ENCODE measurements at regions not wholly inside any gene's neighbourhood (a gene's known extent, or its start where the extent isn't known, plus 50 kb on each side); places are given as distances from the start of the nearest gene placed in this dataset.
A peak's percentile ranks its signal among the peaks of the same experiment; 100 is the strongest.

GRCh38 chr14:95392841-95393240 lies 73.1 kb upstream of the CLMN start:
- in situ Hi-C loops (cut with HindIII; ENCODE audit: low pct_ligation_motif_present, low sequenced_read_pairs) = no loop called here
- H3K4me3 ChIP-seq (ENCODE audit: low read depth, low read length) = no peak overlapping the region
- DNase-seq = no peak
- no peaks in the 10 kb centered on the region for H3K36me3 ChIP-seq (replicated peaks)
- H3K27ac ChIP-seq = no peak overlapping the region
- TF ChIP-seq, protein P1, sequence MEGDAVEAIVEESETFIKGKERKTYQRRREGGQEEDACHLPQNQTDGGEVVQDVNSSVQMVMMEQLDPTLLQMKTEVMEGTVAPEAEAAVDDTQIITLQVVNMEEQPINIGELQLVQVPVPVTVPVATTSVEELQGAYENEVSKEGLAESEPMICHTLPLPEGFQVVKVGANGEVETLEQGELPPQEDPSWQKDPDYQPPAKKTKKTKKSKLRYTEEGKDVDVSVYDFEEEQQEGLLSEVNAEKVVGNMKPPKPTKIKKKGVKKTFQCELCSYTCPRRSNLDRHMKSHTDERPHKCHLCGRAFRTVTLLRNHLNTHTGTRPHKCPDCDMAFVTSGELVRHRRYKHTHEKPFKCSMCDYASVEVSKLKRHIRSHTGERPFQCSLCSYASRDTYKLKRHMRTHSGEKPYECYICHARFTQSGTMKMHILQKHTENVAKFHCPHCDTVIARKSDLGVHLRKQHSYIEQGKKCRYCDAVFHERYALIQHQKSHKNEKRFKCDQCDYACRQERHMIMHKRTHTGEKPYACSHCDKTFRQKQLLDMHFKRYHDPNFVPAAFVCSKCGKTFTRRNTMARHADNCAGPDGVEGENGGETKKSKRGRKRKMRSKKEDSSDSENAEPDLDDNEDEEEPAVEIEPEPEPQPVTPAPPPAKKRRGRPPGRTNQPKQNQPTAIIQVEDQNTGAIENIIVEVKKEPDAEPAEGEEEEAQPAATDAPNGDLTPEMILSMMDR (IDR thresholded peaks at IDR 0.05; ENCODE audit: low read depth, low read length, missing control alignments) = no peak
- H3K27me3 ChIP-seq (replicated peaks) = no peaks in the 10 kb centered on the region

DNA sequence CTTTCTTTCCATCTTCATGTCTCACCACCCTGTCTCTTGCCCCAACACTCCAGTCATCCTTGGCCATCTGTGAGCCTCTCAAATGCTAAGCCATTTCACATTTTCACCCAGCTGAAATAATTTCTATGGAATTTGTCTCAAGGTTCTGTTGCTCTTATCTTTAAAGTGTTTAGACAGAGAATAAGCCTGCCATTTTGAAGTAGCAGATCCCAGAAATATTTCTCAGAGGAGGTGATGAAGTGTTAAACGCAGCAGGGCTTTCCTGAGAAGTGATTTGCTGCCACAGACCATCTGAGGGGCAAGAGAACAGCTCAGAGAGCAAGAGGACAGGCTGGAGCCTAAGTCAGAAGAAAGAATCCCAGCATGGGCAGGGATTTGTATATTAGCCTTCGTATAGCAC lies 71.6 kb upstream of the CLMN start:
- H3K27ac ChIP-seq = no peak overlapping the region
- in situ Hi-C loops (cut with HindIII; ENCODE audit: low pct_ligation_motif_present, low sequenced_read_pairs) = no loop called here

GRCh38 chr14:95389471-95390011 lies 69.8 kb upstream of the CLMN start:
- Histone ChIP-seq H3K4me3 (ENCODE audit: low read depth, low read length) (no peak overlapping the region), H3K36me3 (replicated peaks) (no peaks in the 10 kb centered on the region), H3K27me3 (replicated peaks) (no peaks in the 10 kb centered on the region), H3K27ac (peak overlapping the region; percentile 46)
- DNase-seq = peak; percentile 82
- TF ChIP-seq, protein P1 (IDR thresholded peaks at IDR 0.05; ENCODE audit: low read depth, low read length, missing control alignments) = no peak
- in situ Hi-C loops (cut with HindIII; ENCODE audit: low pct_ligation_motif_present, low sequenced_read_pairs) = no loop called here

More for the DNA sequence above, 71.6 kb upstream of the CLMN start:
- Histone ChIP-seq H3K27me3 (replicated peaks) (no peaks in the 10 kb centered on the region), H3K4me3 (ENCODE audit: low read depth, low read length) (no peak overlapping the region), H3K36me3 (replicated peaks) (no peaks in the 10 kb centered on the region)
- TF ChIP-seq, protein P1 (IDR thresholded peaks at IDR 0.05; ENCODE audit: low read depth, low read length, missing control alignments) = no peak
- DNase-seq = no peak

DNA sequence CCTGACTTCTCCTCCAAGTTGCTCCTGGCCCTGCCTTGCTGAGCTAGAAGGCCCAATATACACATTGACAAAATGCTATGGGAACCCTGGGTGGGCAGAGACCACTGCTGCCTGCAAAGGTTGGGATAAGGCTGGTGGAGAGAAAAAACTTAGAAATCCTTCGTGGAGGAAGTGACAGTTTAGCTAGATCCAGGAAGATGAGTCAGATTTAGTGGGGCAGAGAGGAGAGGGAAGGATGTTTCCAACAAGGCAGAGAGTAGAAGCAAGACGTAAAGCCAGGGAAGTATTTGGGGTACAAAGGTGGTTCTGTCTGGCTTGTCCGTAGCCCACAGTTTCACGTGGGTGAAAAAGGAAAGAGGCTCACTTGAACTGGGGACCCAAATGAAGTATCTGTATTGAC lies 69.0 kb upstream of the CLMN start:
- TF ChIP-seq, protein P1 (IDR thresholded peaks at IDR 0.05; ENCODE audit: low read depth, low read length, missing control alignments) = no peak
- Histone ChIP-seq H3K27ac (no peak overlapping the region), H3K36me3 (replicated peaks) (no peaks in the 10 kb centered on the region), H3K4me3 (ENCODE audit: low read depth, low read length) (no peak overlapping the region), H3K27me3 (replicated peaks) (no peaks in the 10 kb centered on the region)
- in situ Hi-C loops (cut with HindIII; ENCODE audit: low pct_ligation_motif_present, low sequenced_read_pairs) = no loop called here
- peak; percentile 18 for DNase-seq

- TF ChIP-seq, protein P1 (IDR thresholded peaks at IDR 0.05; ENCODE audit: low read depth, low read length, missing control alignments) = no peak
- Histone ChIP-seq H3K27ac (no peak overlapping the region), H3K4me3 (ENCODE audit: low read depth, low read length) (no peak overlapping the region), H3K36me3 (replicated peaks) (no peaks in the 10 kb centered on the region), H3K27me3 (replicated peaks) (no peaks in the 10 kb centered on the region)
- in situ Hi-C loops (cut with HindIII; ENCODE audit: low pct_ligation_motif_present, low sequenced_read_pairs) = no loop called here
- no peak for DNase-seq
Observed at GRCh38 chr14:95387826-95388445, 68.2 kb upstream of the CLMN start.
